Panc1 (cell line): ENCODE measurements at regions not wholly inside any gene's neighbourhood (a gene's known extent, or its start where the extent isn't known, plus 50 kb on each side); places are given as distances from the start of the nearest gene placed in this dataset.

Source experiments
- ATAC-seq: fragments of 200-7000 bp; cut with Tn5 transposase; 2 replicates; pipeline ENCODE4 v1.9.1; 2020; ENCODE audit warnings: mild to moderate bottlenecking, moderate library complexity
- BruUV-seq: library from RNA; stranded (reverse); fragments of 400-500 nt; replicated peaks from 2 replicates; lab custom pipeline; 2021; lab: Mats Ljungman, UMichigan
- CTCF ChIA-PET: fragments of 300-600 bp; sonication (Branson Sonifier 250); formaldehyde crosslinking; loops from one replicate; lab custom pipeline; 2022; ENCODE audit warnings: antibody characterized with exemption; lab: Charles Lee
- POLR2A ChIA-PET: fragments of 300-600 bp; sonication (Branson Sonifier 250); formaldehyde crosslinking; loops from one replicate; lab custom pipeline; 2022; ENCODE audit warnings: antibody characterized with exemption; lab: Charles Lee
- DNase-seq: peaks from one replicate; pipeline ENCODE4 v3.0.0-alpha.2; 2010; ENCODE audit warnings: low read depth, low spot score
- H3K27ac ChIP-seq: 2 replicates; pipeline ENCODE4 v1.5.1; 2011; ENCODE audit warnings: mild to moderate bottlenecking, low read length, inconsistent platforms
- H3K27me3 ChIP-seq: fragments of 200-500 bp; sonication (Bioruptor generic); 2 replicates; pipeline ENCODE4 v1.6.0; 2014; ENCODE audit warnings: low read length, inconsistent platforms; ENCODE audit not compliant: control insufficient read depth, insufficient read depth
- H3K36me3 ChIP-seq: fragments of 200-500 bp; sonication (Bioruptor generic); 2 replicates; pipeline ENCODE4 v1.5.1; 2014; ENCODE audit warnings: inconsistent platforms, mild to moderate bottlenecking, low read length, moderate library complexity; ENCODE audit not compliant: control insufficient read depth, insufficient read depth
- H3K4me1 ChIP-seq: 2 replicates; pipeline ENCODE4 v1.5.1; 2011; ENCODE audit warnings: inconsistent platforms, mild to moderate bottlenecking, low read length, moderate library complexity; ENCODE audit not compliant: control insufficient read depth, insufficient read depth
- H3K4me3 ChIP-seq, 2 experiments: 2 replicates each; pipeline ENCODE4 v1.5.1; 2011 to 2012; ENCODE audit warnings: low read depth in 2 of 2, low read length in 2 of 2, mild to moderate bottlenecking in 2 of 2, inconsistent platforms in 1 of 2, moderate library complexity in 1 of 2
- H3K9me3 ChIP-seq: fragments of 200-500 bp; sonication (Bioruptor generic); 2 replicates; pipeline ENCODE4 v1.5.1; 2014; ENCODE audit warnings: low read depth, mild to moderate bottlenecking, inconsistent platforms, low read length, moderate library complexity; ENCODE audit not compliant: control insufficient read depth, insufficient read depth
- POLR2AphosphoS5 ChIP-seq: IDR thresholded peaks from 2 replicates; pipeline ENCODE4 v1.6.1; 2012; ENCODE audit warnings: mild to moderate bottlenecking, low read depth, low read length, moderate library complexity
- SIN3A ChIP-seq: IDR thresholded peaks from 2 replicates; pipeline ENCODE4 v1.6.1; 2012; ENCODE audit warnings: low read depth, mild to moderate bottlenecking, low read length, moderate library complexity, borderline replicate concordance; ENCODE audit not compliant: insufficient read depth
- TCF7L2 ChIP-seq: IDR thresholded peaks from 2 replicates; pipeline ENCODE4 v1.6.1; 2011; ENCODE audit warnings: mild to moderate bottlenecking, low read depth, low read length, inconsistent platforms
- in situ Hi-C: cut with HindIII; loops from 2 replicates; pipeline ENCODE4 v1.10.0; 2016; ENCODE audit warnings: low sequenced_read_pairs, low pct_unique_long_range_greater_than_20kb
- intact Hi-C: fragments of 100-400 bp; cut with micrococcal nuclease; formaldehyde crosslinking; loops from one replicate; pipeline ENCODE4 v1.10.0; 2022; ENCODE audit not compliant: unreplicated experiment
- TF ChIP-seq, protein P1 (sequence below): fragments of 450-650 bp; IDR thresholded peaks from 2 replicates; pipeline ENCODE4 v1.5.1; 2017; ENCODE audit warnings: mild to moderate bottlenecking
- TF ChIP-seq, protein P2 (sequence below), 2 experiments: IDR thresholded peaks; 2 replicates each; pipeline ENCODE4 v1.6.1; 2011 to 2012; ENCODE audit warnings: low read depth in 2 of 2, control low read depth in 1 of 2, low read length in 1 of 2, mild to moderate bottlenecking in 1 of 2, moderate library complexity in 1 of 2; ENCODE audit not compliant: insufficient read depth in 1 of 2

DNA sequence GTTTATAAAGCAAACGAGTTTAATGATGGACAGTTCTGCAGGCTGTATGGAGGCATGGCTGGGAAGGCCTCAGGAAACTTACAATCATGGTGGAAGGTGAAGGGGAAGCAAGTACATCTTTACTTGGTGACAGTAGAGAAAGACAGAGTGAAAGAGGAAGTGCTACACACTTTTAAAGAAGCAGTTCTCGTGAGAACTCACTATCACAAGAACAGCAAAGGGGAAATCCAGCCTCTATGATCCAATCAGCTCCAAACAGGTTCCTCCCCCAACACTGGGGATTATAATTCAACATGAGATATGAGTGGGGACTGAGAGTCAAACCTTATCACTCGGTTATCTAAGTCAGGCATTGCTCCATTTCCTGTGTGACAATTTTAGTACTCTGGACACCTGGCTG is 189.9 kb upstream of the CNTN1 start:
- no peak overlapping the region for H3K4me3 ChIP-seq
- intact Hi-C loops: no loop called here
- no peaks in the 10 kb centered on the region for H3K36me3 ChIP-seq
- TF ChIP-seq POLR2AphosphoS5 (no peak), SIN3A (no peak), TCF7L2 (no peak)
- TF ChIP-seq, protein P1, sequence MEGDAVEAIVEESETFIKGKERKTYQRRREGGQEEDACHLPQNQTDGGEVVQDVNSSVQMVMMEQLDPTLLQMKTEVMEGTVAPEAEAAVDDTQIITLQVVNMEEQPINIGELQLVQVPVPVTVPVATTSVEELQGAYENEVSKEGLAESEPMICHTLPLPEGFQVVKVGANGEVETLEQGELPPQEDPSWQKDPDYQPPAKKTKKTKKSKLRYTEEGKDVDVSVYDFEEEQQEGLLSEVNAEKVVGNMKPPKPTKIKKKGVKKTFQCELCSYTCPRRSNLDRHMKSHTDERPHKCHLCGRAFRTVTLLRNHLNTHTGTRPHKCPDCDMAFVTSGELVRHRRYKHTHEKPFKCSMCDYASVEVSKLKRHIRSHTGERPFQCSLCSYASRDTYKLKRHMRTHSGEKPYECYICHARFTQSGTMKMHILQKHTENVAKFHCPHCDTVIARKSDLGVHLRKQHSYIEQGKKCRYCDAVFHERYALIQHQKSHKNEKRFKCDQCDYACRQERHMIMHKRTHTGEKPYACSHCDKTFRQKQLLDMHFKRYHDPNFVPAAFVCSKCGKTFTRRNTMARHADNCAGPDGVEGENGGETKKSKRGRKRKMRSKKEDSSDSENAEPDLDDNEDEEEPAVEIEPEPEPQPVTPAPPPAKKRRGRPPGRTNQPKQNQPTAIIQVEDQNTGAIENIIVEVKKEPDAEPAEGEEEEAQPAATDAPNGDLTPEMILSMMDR: no peak
- TF ChIP-seq, protein P2, sequence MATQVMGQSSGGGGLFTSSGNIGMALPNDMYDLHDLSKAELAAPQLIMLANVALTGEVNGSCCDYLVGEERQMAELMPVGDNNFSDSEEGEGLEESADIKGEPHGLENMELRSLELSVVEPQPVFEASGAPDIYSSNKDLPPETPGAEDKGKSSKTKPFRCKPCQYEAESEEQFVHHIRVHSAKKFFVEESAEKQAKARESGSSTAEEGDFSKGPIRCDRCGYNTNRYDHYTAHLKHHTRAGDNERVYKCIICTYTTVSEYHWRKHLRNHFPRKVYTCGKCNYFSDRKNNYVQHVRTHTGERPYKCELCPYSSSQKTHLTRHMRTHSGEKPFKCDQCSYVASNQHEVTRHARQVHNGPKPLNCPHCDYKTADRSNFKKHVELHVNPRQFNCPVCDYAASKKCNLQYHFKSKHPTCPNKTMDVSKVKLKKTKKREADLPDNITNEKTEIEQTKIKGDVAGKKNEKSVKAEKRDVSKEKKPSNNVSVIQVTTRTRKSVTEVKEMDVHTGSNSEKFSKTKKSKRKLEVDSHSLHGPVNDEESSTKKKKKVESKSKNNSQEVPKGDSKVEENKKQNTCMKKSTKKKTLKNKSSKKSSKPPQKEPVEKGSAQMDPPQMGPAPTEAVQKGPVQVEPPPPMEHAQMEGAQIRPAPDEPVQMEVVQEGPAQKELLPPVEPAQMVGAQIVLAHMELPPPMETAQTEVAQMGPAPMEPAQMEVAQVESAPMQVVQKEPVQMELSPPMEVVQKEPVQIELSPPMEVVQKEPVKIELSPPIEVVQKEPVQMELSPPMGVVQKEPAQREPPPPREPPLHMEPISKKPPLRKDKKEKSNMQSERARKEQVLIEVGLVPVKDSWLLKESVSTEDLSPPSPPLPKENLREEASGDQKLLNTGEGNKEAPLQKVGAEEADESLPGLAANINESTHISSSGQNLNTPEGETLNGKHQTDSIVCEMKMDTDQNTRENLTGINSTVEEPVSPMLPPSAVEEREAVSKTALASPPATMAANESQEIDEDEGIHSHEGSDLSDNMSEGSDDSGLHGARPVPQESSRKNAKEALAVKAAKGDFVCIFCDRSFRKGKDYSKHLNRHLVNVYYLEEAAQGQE (IDR thresholded peaks at IDR 0.05; ENCODE audit: insufficient read depth in 1 of 2, low read depth in 2 of 2, low read length in 1 of 2): no peak
- POLR2A ChIA-PET: no interaction called here
- no TSS peak for BruUV-seq
- no peaks in the 10 kb centered on the region for H3K27me3 ChIP-seq
- H3K9me3 ChIP-seq: no peaks in the 10 kb centered on the region
- H3K27ac ChIP-seq: no peak overlapping the region
- no peaks in the 10 kb centered on the region for H3K4me1 ChIP-seq
- in situ Hi-C loops: no loop called here
- no peak for ATAC-seq
- DNase-seq: no peak
- CTCF ChIA-PET: no interaction called here

DNA sequence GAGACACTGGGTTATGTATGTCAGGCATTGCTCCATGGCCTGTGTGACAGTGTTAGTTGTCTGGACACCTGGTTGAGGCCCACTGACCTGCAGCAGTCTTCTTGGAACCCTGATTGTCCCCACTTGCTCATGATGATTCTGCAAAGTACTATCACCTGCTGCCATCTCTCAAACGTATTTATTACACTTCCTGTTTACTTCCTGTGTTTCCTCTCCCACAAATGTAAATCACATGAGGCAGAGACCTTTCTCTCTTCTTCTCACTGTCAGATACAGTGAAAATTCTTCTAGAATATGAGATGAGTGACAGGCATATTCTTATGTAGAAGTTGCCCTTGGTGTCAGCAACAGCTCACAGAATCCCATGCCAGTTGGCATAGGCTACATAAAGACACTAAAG is 186.9 kb upstream of the CNTN1 start:
- TF ChIP-seq, protein P1: no peak
- DNase-seq (no peak), ATAC-seq (no peak)
- no TSS peak for BruUV-seq
- ChIA-PET POLR2A (no interaction called here), CTCF (no interaction called here)
- intact Hi-C loops: no loop called here
- H3K27ac ChIP-seq: no peak overlapping the region
- H3K36me3 ChIP-seq: no peaks in the 10 kb centered on the region
- no peaks in the 10 kb centered on the region for H3K4me1 ChIP-seq
- in situ Hi-C loops: no loop called here
- H3K9me3 ChIP-seq: no peaks in the 10 kb centered on the region
- H3K27me3 ChIP-seq: no peaks in the 10 kb centered on the region
- no peak overlapping the region for H3K4me3 ChIP-seq

DNA sequence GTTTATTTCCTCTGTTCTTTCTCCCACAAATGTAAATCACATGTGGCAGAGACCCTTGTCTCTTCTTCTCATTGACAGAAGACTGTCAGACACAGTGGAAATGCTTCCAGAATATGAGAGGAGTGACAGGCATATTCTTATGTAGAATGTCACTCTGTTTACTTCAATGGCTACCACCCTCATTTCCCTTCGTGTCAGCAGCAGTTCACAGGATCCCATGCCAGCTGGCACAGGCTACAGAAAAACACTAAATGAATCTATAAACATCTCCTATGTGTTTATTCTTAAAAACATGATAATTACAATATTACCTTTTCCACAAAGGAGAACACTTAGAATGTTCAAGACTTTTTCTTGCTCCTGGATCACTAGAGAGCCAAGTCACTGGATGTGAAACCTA is 183.8 kb upstream of the CNTN1 start:
- no peak for ATAC-seq
- intact Hi-C loops: no loop called here

More for the DNA sequence above, 183.8 kb upstream of the CNTN1 start:
- no peaks in the 10 kb centered on the region for H3K9me3 ChIP-seq
- TF ChIP-seq TCF7L2 (no peak), SIN3A (no peak), POLR2AphosphoS5 (no peak)
- TF ChIP-seq, protein P1: no peak
- TF ChIP-seq, protein P2 (IDR thresholded peaks at IDR 0.05; ENCODE audit: insufficient read depth in 1 of 2, low read depth in 2 of 2, low read length in 1 of 2): no peak
- ChIA-PET POLR2A (no interaction called here), CTCF (no interaction called here)
- H3K4me1 ChIP-seq: no peaks in the 10 kb centered on the region
- no peaks in the 10 kb centered on the region for H3K36me3 ChIP-seq
- in situ Hi-C loops: no loop called here
- BruUV-seq: no TSS peak
- DNase-seq: no peak
- H3K4me3 ChIP-seq: no peak overlapping the region
- no peaks in the 10 kb centered on the region for H3K27me3 ChIP-seq
- no peak overlapping the region for H3K27ac ChIP-seq
